ENCODE measurements at regions not wholly inside any gene's neighbourhood (a gene's known extent, or its start where the extent isn't known, plus 50 kb on each side); places are given as distances from the start of the nearest gene placed in this dataset.

- H3K4me1 Mint-ChIP-seq (ENCODE audit: low read depth in 2 of 2), result no peaks in the 10 kb centered on the region
- no peaks in the 10 kb centered on the region for H3K27me3 Mint-ChIP-seq
- DNase-seq (no peak), ATAC-seq (replicated peaks) (no peak)
- no peak overlapping the region for H3K27ac Mint-ChIP-seq
- H3K4me3 Mint-ChIP-seq, result no peak overlapping the region
- H3K36me3 Mint-ChIP-seq (ENCODE audit: insufficient read depth), result no peaks in the 10 kb centered on the region
- peaks cover 6 to 8% of the 10 kb centered on the region in 2 donors for H3K9me3 Mint-ChIP-seq
These were observed 371.3 kb downstream of the GRIN2B start for GRCh38 chr12:13609894-13610679.

- DNase-seq, result no peak
- no peaks in the 10 kb centered on the region for H3K4me1 Mint-ChIP-seq (ENCODE audit: low read depth in 2 of 2)
- H3K27me3 Mint-ChIP-seq, result no peaks in the 10 kb centered on the region
- peaks cover 6 to 8% of the 10 kb centered on the region in 2 donors for H3K9me3 Mint-ChIP-seq
- H3K36me3 Mint-ChIP-seq (ENCODE audit: insufficient read depth), result no peaks in the 10 kb centered on the region
- H3K4me3 Mint-ChIP-seq, result no peak overlapping the region
- H3K27ac Mint-ChIP-seq, result no peak overlapping the region
- ATAC-seq (replicated peaks), result no peak
These were observed 375.1 kb downstream of the GRIN2B start for GRCh38 chr12:13606290-13606689.

GRCh38 chr12:13603953-13604352 lies 377.4 kb downstream of the GRIN2B start:
- H3K36me3 Mint-ChIP-seq (ENCODE audit: insufficient read depth), result no peaks in the 10 kb centered on the region
- no peaks in the 10 kb centered on the region for H3K27me3 Mint-ChIP-seq
- H3K27ac Mint-ChIP-seq, result no peak overlapping the region
- ATAC-seq (replicated peaks), result no peak
- peaks cover 6 to 8% of the 10 kb centered on the region in 2 donors for H3K9me3 Mint-ChIP-seq
- H3K4me1 Mint-ChIP-seq (ENCODE audit: low read depth in 2 of 2), result no peaks in the 10 kb centered on the region
- DNase-seq, result no peak
- H3K4me3 Mint-ChIP-seq, result no peak overlapping the region

GRCh38 chr12:13602172-13602571 lies 379.2 kb downstream of the GRIN2B start:
- Mint-ChIP-seq H3K27ac (no peak overlapping the region), H3K9me3 (peaks cover 4 to 6% of the 10 kb centered on the region in 2 donors), H3K4me1 (ENCODE audit: low read depth in 2 of 2) (no peaks in the 10 kb centered on the region), H3K36me3 (ENCODE audit: insufficient read depth) (no peaks in the 10 kb centered on the region), H3K27me3 (no peaks in the 10 kb centered on the region), H3K4me3 (no peak overlapping the region)
- ATAC-seq (replicated peaks) (no peak), DNase-seq (no peak)

- no peak for ATAC-seq (replicated peaks)
- H3K27ac Mint-ChIP-seq, result no peak overlapping the region
- H3K9me3 Mint-ChIP-seq, result peaks cover 0 to under 1% of the 10 kb centered on the region in 2 donors
- DNase-seq, result no peak
- no peaks in the 10 kb centered on the region for H3K36me3 Mint-ChIP-seq (ENCODE audit: insufficient read depth)
- no peak overlapping the region for H3K4me3 Mint-ChIP-seq
- no peaks in the 10 kb centered on the region for H3K4me1 Mint-ChIP-seq (ENCODE audit: low read depth in 2 of 2)
- H3K27me3 Mint-ChIP-seq, result no peaks in the 10 kb centered on the region
These were observed 382.2 kb downstream of the GRIN2B start for GRCh38 chr12:13599176-13599575.

GRCh38 chr12:13597837-13598236 lies 383.6 kb downstream of the GRIN2B start:
- Mint-ChIP-seq H3K36me3 (ENCODE audit: insufficient read depth) (no peaks in the 10 kb centered on the region), H3K9me3 (peaks cover 0 to 2% of the 10 kb centered on the region in 2 donors), H3K4me3 (no peak overlapping the region), H3K27ac (no peak overlapping the region), H3K27me3 (no peaks in the 10 kb centered on the region), H3K4me1 (ENCODE audit: low read depth in 2 of 2) (no peaks in the 10 kb centered on the region)
- DNase-seq (no peak), ATAC-seq (replicated peaks) (no peak)

GRCh38 chr12:13597166-13597565 lies 384.2 kb downstream of the GRIN2B start:
- ATAC-seq (replicated peaks), result no peak
- H3K36me3 Mint-ChIP-seq (ENCODE audit: insufficient read depth), result no peaks in the 10 kb centered on the region
- peaks cover 0 to 2% of the 10 kb centered on the region in 2 donors for H3K9me3 Mint-ChIP-seq
- H3K4me3 Mint-ChIP-seq, result no peak overlapping the region
- no peaks in the 10 kb centered on the region for H3K27me3 Mint-ChIP-seq
- no peak for DNase-seq
- no peaks in the 10 kb centered on the region for H3K4me1 Mint-ChIP-seq (ENCODE audit: low read depth in 2 of 2)
- H3K27ac Mint-ChIP-seq, result no peak overlapping the region

- no peaks in the 10 kb centered on the region for H3K4me1 Mint-ChIP-seq (ENCODE audit: low read depth in 2 of 2)
- no peak for ATAC-seq (replicated peaks)
These were observed 384.7 kb downstream of the GRIN2B start for GRCh38 chr12:13596714-13597113.

GRCh38 chr12:13595536-13596443 lies 385.6 kb downstream of the GRIN2B start:
- H3K9me3 Mint-ChIP-seq, result peaks cover 0 to 2% of the 10 kb centered on the region in 2 donors
- no peak overlapping the region for H3K4me3 Mint-ChIP-seq
- no peak overlapping the region for H3K27ac Mint-ChIP-seq
- H3K36me3 Mint-ChIP-seq (ENCODE audit: insufficient read depth), result no peaks in the 10 kb centered on the region
- ATAC-seq (replicated peaks) (no peak), DNase-seq (no peak)
- no peaks in the 10 kb centered on the region for H3K27me3 Mint-ChIP-seq
- no peaks in the 10 kb centered on the region for H3K4me1 Mint-ChIP-seq (ENCODE audit: low read depth in 2 of 2)

More at GRCh38 chr12:13596714-13597113, 384.7 kb downstream of the GRIN2B start:
- Mint-ChIP-seq H3K4me3 (no peak overlapping the region), H3K9me3 (peaks cover 0 to 2% of the 10 kb centered on the region in 2 donors), H3K36me3 (ENCODE audit: insufficient read depth) (no peaks in the 10 kb centered on the region), H3K27ac (no peak overlapping the region), H3K27me3 (no peaks in the 10 kb centered on the region)
- no peak for DNase-seq

GRCh38 chr12:13594731-13595514 lies 386.5 kb downstream of the GRIN2B start:
- H3K9me3 Mint-ChIP-seq, result peaks cover 0 to 2% of the 10 kb centered on the region in 2 donors
- no peaks in the 10 kb centered on the region for H3K36me3 Mint-ChIP-seq (ENCODE audit: insufficient read depth)
- no peaks in the 10 kb centered on the region for H3K27me3 Mint-ChIP-seq
- H3K27ac Mint-ChIP-seq, result no peak overlapping the region
- no peak overlapping the region for H3K4me3 Mint-ChIP-seq
- no peak for DNase-seq
- ATAC-seq (replicated peaks), result no peak
- no peaks in the 10 kb centered on the region for H3K4me1 Mint-ChIP-seq (ENCODE audit: low read depth in 2 of 2)

- Mint-ChIP-seq H3K4me3 (no peak overlapping the region), H3K27ac (no peak overlapping the region), H3K4me1 (ENCODE audit: low read depth in 2 of 2) (no peaks in the 10 kb centered on the region), H3K27me3 (no peaks in the 10 kb centered on the region), H3K36me3 (ENCODE audit: insufficient read depth) (no peaks in the 10 kb centered on the region), H3K9me3 (peaks cover 0 to 2% of the 10 kb centered on the region in 2 donors)
- DNase-seq (no peak), ATAC-seq (replicated peaks) (no peak)
These were observed 389.1 kb downstream of the GRIN2B start for GRCh38 chr12:13592063-13592942.

GRCh38 chr12:13591488-13591887 lies 389.9 kb downstream of the GRIN2B start:
- DNase-seq (no peak), ATAC-seq (replicated peaks) (no peak)
- no peaks in the 10 kb centered on the region for H3K36me3 Mint-ChIP-seq (ENCODE audit: insufficient read depth)
- H3K4me1 Mint-ChIP-seq (ENCODE audit: low read depth in 2 of 2), result no peaks in the 10 kb centered on the region
- H3K9me3 Mint-ChIP-seq, result peaks cover 0 to 2% of the 10 kb centered on the region in 2 donors
- no peaks in the 10 kb centered on the region for H3K27me3 Mint-ChIP-seq
- no peak overlapping the region for H3K4me3 Mint-ChIP-seq
- no peak overlapping the region for H3K27ac Mint-ChIP-seq
